Amniotic stem cell (primary cell): ENCODE measurements at regions not wholly inside any gene's neighbourhood (a gene's known extent, or its start where the extent isn't known, plus 50 kb on each side); places are given as distances from the start of the nearest gene placed in this dataset.

Source experiments
- DNase-seq: peaks from one replicate; lab custom pipeline; 2025; lab: John Stamatoyannopoulos, UW

- peak; percentile 83 for DNase-seq
Observed at GRCh38 chr7:17234398-17235031, 63.9 kb upstream of the AHR start.

DNA sequence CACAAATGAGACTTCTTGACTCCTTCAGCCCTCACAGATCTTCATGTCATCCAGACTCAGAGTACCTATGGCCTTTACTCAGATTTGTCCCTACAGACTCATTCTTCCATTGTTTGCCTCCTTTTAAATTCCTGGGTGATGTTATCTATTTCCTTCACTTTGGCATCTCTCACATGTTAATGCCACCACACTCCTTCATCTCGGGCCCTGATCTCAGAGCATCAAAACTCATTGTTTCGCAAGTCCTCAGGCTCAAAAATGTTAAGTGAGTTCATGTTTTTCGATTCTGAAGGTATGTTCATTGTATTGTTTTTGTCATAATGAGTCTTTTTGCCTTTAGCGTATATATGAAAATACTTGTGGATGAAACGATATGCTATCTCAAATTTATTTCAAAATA, 62.3 kb upstream of the AHR start:
- no peak for DNase-seq

GRCh38 chr7:17236603-17237002, 61.8 kb upstream of the AHR start:
- no peak for DNase-seq

DNA sequence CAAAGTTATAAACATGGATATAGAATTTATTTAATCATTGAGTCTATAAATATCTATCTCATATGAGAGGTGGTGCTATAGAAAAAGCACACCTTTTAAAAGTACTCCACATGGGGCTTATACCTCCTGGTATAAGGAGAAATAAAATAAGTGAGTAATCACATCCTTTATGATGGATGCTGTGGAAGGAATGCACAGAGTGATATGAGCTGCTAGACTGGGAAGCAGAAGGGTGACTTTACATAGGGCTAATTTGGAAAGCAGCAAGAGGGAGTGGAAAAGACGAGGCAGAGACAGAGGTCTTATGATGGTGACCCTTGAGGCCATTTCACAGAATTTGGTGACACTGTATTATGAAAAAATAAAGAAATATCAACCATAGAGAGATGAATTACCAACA, 59.4 kb upstream of the AHR start:
- no peak for DNase-seq

DNA sequence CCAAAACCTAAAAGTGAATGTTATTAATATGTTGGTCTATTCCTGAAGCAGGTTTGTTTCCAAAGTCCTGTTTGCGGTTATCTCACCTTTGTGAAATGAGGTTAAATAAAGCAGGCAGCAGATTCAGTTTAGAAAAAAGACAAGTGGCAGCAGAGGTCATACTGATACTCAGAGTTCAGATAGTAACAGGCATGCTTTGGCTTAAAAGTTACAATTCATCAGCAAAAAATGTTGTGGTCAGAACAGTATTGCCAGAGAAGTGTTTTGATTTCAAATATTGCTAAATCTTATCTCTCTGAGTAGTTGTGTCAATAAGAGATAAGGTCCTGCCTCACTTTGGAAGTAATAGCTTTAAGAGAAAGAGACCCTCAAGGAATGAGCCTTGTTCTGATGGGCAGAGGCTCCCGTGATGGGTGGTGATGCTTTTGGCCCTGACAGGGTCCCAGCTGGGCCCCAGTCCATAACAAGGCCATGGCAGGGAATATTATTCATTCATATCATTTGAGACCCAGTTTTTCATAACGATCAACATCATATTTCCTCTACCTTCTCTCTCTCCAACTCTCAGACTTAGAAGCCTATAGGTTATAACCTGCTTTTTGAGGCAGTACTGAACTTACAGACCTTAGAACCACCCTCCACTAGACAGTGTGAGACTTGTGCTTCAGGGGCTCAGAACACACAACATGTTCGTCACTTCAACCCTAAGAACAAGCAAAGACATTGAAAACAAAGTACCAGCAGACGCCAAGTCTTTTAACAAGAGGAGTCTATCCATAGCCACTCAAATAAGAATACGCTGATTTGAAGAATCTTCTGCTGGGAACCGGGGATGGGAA, 58.5 kb upstream of the AHR start:
- DNase-seq: no peak

DNA sequence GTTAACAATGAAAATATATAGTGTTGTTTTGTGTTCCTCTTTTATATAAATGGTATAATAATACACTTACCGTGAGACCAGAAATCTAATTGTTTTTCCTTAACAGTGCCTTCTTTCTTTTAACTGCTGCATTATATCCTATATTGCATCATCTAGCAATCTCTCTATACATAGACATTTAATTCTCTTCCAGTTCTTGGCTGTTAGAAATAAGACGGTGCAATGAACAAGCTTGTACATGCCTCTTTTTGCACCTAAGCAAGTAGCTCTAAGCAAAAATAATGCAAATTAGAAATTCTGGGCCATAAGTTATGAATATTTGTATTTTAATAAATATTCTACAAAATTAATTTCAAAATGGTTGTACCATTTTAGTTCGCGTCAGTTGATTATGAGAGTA, 55.9 kb upstream of the AHR start:
- DNase-seq: no peak

GRCh38 chr7:17244786-17245185, 53.7 kb upstream of the AHR start:
- DNase-seq: no peak

DNA sequence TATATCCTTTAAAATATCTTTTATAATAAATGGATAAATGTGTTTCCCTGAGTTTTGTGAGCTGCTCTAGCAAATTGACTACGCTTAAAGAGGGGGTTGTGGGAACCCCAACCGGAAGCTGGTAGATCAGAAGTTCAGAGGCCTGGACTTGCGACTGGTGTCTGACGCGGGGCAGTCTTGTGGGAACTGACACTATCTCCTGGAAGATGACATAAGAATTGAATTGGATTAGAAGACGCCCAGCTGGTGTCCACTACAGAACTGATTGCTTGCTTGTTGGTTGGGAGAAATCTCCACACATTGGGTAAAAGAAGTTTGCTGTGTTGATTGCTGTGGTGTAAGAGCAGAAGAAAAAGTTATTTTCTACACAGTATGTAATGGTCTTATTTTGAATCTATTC, 51.1 kb upstream of the AHR start:
- no peak for DNase-seq

DNA sequence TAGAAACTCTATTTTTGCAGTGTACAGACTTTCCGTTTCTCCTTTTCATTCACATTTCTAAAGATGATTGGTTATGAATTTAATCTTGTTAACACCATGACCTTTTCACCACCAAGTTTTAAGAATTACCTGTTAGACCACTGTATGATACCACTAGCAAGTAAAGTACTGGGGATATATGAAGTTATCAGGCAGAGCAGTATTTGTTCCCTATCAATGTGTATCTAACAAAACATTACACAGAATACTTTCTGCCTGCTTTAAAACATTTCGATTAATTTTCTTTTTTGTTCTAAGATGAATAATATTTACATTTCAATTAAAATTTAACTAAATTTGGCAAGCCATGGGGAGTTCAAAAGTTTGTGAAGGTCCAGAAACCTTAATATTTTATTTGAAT, 49.9 kb upstream of the AHR start:
- no peak for DNase-seq
